GM20000 (cell line): ENCODE measurements at regions not wholly inside any gene's neighbourhood (a gene's known extent, or its start where the extent isn't known, plus 50 kb on each side); places are given as distances from the start of the nearest gene placed in this dataset.

ENCODE experiments used
- DNase-seq: peaks from one replicate; pipeline ENCODE4 v3.0.0; 2012; ENCODE audit warnings: low spot score
- TF ChIP-seq, protein P1 (sequence below): IDR thresholded peaks from 2 replicates; pipeline ENCODE4 v1.5.1; 2012; ENCODE audit warnings: mild to moderate bottlenecking, control low read depth; ENCODE audit errors: extremely low read depth, missing control alignments

- TF ChIP-seq, protein P1, sequence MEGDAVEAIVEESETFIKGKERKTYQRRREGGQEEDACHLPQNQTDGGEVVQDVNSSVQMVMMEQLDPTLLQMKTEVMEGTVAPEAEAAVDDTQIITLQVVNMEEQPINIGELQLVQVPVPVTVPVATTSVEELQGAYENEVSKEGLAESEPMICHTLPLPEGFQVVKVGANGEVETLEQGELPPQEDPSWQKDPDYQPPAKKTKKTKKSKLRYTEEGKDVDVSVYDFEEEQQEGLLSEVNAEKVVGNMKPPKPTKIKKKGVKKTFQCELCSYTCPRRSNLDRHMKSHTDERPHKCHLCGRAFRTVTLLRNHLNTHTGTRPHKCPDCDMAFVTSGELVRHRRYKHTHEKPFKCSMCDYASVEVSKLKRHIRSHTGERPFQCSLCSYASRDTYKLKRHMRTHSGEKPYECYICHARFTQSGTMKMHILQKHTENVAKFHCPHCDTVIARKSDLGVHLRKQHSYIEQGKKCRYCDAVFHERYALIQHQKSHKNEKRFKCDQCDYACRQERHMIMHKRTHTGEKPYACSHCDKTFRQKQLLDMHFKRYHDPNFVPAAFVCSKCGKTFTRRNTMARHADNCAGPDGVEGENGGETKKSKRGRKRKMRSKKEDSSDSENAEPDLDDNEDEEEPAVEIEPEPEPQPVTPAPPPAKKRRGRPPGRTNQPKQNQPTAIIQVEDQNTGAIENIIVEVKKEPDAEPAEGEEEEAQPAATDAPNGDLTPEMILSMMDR, result no peak
- DNase-seq, result no peak
Measured at GRCh38 chr11:69211540-69211919, 55.8 kb downstream of the SMIM38 start.

- TF ChIP-seq, protein P1, result no peak
- DNase-seq, result no peak
Measured at GRCh38 chr11:69211920-69212797, 56.4 kb downstream of the SMIM38 start.

GRCh38 chr11:69212798-69213110 lies 57.0 kb downstream of the SMIM38 start:
- TF ChIP-seq, protein P1, result no peak
- DNase-seq, result no peak

DNA sequence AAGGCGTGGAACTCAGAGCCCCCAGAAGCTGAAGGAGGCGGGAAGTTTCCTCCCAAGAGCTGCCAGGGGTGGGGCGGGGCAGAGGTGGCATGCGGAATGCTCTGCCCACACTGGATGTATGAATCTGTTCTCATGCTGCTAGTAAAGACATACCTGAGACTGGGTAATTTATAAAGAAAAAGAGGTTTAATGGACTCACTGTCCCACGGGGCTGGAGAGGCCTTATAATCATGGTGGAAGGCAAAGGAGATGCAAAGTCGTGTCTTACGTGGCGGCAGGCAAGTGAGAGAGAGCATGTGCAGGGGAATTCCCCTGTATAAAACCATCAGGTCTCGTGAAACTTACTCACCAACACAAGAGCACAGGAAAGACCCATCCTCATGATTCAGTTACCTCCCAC lies 57.6 kb downstream of the SMIM38 start:
- TF ChIP-seq, protein P1, result no peak
- DNase-seq, result no peak

GRCh38 chr11:69213964-69214363 lies 58.2 kb downstream of the SMIM38 start:
- DNase-seq, result no peak
- TF ChIP-seq, protein P1, result no peak

DNA sequence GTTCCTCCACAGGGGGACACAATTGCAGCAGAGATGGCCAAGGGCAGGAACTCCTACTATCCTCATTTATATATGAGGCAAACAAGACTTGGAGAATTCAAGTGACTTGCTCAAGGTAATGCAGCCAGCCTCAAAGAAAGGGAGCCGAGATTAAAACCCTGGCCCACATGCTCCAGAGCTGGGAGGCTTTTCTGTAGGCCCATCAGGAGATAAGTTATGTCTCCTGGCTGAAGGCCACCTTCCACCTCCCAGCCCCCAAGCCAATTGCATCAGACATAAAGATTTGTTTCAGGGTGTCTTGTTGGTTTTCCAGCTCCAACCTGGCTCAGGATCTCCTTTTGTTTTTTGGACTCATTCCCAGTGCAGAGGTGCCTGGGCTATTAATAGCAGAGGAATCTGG lies 59.5 kb downstream of the SMIM38 start:
- DNase-seq, result no peak
- TF ChIP-seq, protein P1, result no peak

GRCh38 chr11:69215784-69216415 lies 60.2 kb downstream of the SMIM38 start:
- TF ChIP-seq, protein P1, result no peak
- no peak for DNase-seq
